ENCODE measurements at regions not wholly inside any gene's neighbourhood (a gene's known extent, or its start where the extent isn't known, plus 50 kb on each side); places are given as distances from the start of the nearest gene placed in this dataset.

DNA sequence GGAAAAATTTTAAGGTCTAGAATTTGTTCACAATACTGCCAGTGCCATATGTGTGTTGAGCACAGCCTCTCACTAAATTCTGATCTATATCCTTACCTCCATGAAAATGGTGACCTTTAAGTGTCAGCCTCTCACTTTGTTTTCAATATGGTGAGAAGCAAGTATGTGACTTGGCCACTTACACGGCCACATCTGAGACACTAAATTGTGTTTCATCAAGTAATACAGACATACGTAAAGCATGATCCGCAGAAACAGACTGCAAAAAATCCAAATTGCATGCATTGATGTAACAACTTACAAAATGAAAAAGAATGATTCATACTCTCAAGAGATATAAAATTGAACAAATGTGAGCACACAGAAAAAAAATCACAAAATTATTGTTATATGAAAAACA lies 55.2 kb upstream of the UGP2 start:
- DNase-seq: no peak

DNA sequence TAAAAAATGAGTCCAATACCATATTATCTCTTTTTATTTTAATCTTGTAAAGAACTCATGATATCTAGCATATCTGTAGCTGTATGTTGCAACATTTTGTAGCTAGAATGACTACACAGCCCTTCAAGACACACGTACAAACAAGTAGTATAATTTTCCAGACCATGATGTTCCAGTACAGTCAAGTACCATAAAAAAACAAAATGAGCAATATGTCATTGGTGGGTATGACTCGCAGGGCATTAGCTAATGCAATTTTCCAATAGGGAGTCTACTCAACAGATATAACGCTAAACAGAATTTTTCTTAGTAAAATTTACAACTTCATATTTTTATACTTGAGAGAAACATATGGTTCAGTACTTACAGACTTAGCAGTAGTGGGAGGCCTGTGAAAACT lies 53.6 kb upstream of the UGP2 start:
- peak; percentile 30 to 38 for DNase-seq

DNA sequence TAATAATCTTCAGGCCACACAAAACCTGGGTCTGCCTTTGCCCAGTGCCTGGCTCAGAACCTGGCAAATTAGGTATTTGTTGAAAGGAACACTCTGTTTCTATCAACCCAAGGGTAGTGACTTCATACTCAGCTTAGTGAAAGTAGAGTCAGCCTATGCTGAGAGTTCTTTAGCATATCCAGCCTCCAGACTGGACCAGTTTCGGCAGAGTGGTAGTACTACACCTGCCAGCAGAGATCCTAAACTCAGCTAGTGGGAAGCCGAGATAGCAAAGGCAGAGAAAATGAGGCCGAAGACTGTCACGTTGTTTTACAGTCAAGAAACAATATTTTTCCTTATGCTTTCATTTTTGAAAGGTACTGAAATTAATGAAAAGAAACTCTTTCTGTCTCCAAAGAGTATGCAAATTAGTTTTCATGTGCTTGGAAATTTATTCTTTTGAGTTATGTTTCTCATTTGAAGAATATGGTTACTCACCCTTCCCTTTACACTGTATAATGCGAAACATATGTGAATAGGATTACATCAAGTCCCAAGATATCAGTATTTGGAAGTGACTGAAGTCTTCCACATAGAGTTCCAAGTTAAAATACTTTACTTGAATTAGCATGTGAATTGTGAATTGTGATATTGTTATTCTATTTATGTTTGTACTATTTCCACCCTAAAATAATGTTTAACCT lies 52.2 kb upstream of the UGP2 start:
- DNase-seq: peak; percentile 38 to 47

DNA sequence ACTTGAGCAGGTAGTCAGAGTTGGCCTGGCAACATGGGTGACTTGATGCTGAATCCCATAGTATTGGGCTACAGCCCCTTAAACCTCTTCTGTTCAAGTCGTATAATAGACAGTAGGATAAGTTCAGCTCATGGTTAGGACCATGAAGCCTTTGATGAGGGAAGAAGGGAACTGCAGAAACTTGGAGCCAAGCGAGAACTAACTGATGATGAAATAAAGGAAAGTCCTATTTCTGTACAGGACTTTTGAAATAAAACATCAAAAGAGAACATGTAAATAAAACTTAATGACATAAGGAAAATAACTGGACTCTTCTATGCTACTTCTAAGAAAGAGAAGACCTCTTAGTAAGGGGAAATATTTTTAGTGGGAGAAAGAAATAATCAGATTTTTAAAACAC lies 51.2 kb upstream of the UGP2 start:
- DNase-seq: peak; percentile 76 to 90

DNA sequence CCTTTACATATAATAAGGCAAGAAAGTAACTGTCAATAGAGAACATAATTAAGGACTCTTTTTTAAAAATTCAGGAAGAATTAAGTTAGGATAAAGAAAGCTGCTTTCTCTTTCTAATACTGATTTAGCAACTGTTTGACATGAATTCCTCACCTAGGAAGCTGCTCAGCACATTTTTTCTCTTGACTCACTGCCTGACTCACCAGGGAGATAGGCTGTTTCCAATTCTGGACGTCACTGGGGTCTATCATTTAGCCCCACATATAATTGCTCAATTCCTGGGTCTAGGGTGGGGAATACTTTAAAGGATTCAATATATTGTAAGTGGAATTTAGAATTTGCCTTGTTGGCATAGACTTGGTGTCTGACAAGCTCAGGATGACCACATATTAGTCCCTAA lies 50.8 kb upstream of the UGP2 start:
- DNase-seq: peak; percentile 63 to 77

DNA sequence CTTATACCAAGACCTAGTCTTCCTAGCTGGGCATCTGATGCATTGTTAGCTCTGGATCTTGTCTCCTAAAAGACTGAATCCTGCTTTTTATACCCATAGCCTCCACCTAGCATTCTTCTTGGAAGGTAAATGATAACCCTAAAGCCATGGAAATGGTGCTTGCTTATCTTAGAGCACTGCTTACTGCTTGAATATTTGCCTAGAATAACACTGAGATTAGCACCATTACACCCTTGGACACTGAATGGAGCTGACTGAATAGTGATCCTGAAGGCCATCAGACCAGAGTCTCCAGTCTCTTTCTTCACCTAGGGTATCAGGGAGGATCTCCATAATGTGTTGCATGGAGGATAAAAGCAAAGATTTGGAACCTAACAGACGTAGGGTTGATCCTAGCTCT lies 50.3 kb upstream of the UGP2 start:
- DNase-seq: peak in 1 of 2 donors; percentile 9

All from inflammatory macrophage treated with lipopolysaccharide for 1 hour (primary cell).